H1 (cell line): ENCODE measurements at regions not wholly inside any gene's neighbourhood (a gene's known extent, or its start where the extent isn't known, plus 50 kb on each side); places are given as distances from the start of the nearest gene placed in this dataset.

Experiments
- CTCF ChIA-PET: fragments of 300-600 bp; sonication (Branson Sonifier 250); formaldehyde crosslinking; loops from one replicate; lab custom pipeline; 2021; ENCODE audit not compliant: partially characterized antibody; lab: Charles Lee
- POLR2A ChIA-PET: fragments of 300-600 bp; sonication (Branson Sonifier 250); formaldehyde crosslinking; loops from one replicate; lab custom pipeline; 2021; ENCODE audit warnings: inconsistent platforms; ENCODE audit not compliant: partially characterized antibody; lab: Charles Lee
- DNase-seq, 2 experiments: peaks; one replicate each; pipeline versions ENCODE4 v3.0.0 to v3.0.0-alpha.2; 2010 to 2022; ENCODE audit warnings: low spot score in 2 of 2, low read depth in 1 of 2, mixed read lengths in 1 of 2
- FAIRE-seq: peaks from 2 replicates; lab custom pipeline; 2011; peaks lifted over from hg19 to GRCh38; lab: Jason Lieb, UNC
- H2AFZ ChIP-seq: 2 replicates; pipeline ENCODE4 v1.8.1; 2012; ENCODE audit warnings: low read length, inconsistent platforms
- H2AK5ac ChIP-seq: 2 replicates; pipeline ENCODE4 v1.6.1; 2013; ENCODE audit warnings: low read depth, low read length
- H2BK120ac ChIP-seq: replicated peaks from 2 replicates; pipeline ENCODE3; 2013; ENCODE audit warnings: low read depth, low read length, inconsistent platforms
- H2BK12ac ChIP-seq: 2 replicates; pipeline ENCODE4 v1.6.1; 2013; ENCODE audit warnings: low read depth, low read length
- H2BK15ac ChIP-seq: 2 replicates; pipeline ENCODE4 v1.6.1; 2013; ENCODE audit warnings: low read length
- H2BK20ac ChIP-seq: 2 replicates; pipeline ENCODE4 v1.6.1; 2013; ENCODE audit warnings: low read length
- H2BK5ac ChIP-seq: 2 replicates; pipeline ENCODE4 v1.6.1; 2013; ENCODE audit warnings: low read depth, low read length
- H3K14ac ChIP-seq: 2 replicates; pipeline ENCODE4 v1.6.1; 2013; ENCODE audit warnings: inconsistent platforms; ENCODE audit not compliant: insufficient read length
- H3K18ac ChIP-seq: 2 replicates; pipeline ENCODE4 v1.6.1; 2013; ENCODE audit warnings: low read length; ENCODE audit errors: extremely low read depth
- H3K23ac ChIP-seq: 2 replicates; pipeline ENCODE4 v1.6.1; 2013; ENCODE audit warnings: inconsistent platforms; ENCODE audit not compliant: insufficient read length
- H3K23me2 ChIP-seq: 2 replicates; pipeline ENCODE4 v1.6.1; 2013; ENCODE audit warnings: low read depth, low read length
- H3K27ac ChIP-seq: 2 replicates; pipeline ENCODE4 v1.6.1; 2011; ENCODE audit warnings: low read depth, low read length, inconsistent platforms
- H3K27me3 ChIP-seq, 4 experiments: replicated peaks in 1 of 4; 1 replicate in 1 of 4; 2 replicates in 3 of 4; pipeline versions ENCODE4 v1.6.1 to v1.8.1; 2011 to 2013; ENCODE audit warnings: low read length in 3 of 4, mild to moderate bottlenecking in 3 of 4, inconsistent platforms in 2 of 4, mixed read lengths in 2 of 4, moderate library complexity in 1 of 4; ENCODE audit not compliant: control insufficient read depth in 3 of 4, insufficient read depth in 3 of 4; ENCODE audit errors: extremely low read depth in 1 of 4
- H3K36me3 ChIP-seq, 4 experiments: 2 replicates each; pipeline versions ENCODE4 v1.6.1 to v1.8.1; 2011 to 2013; ENCODE audit warnings: mild to moderate bottlenecking in 4 of 4, low read length in 3 of 4, moderate library complexity in 2 of 4, control low read depth in 1 of 4, inconsistent platforms in 1 of 4; ENCODE audit not compliant: insufficient read depth in 4 of 4, control insufficient read depth in 2 of 4
- H3K4ac ChIP-seq: replicated peaks from 2 replicates; pipeline ENCODE3; 2013; ENCODE audit warnings: low read length, low read depth, mixed read lengths, inconsistent platforms; ENCODE audit not compliant: insufficient read length
- H3K4me1 ChIP-seq, 4 experiments: replicated peaks in 1 of 4; 1 replicate in 1 of 4; 2 replicates in 3 of 4; pipeline versions ENCODE4 v1.6.1 to v1.8.1; 2011 to 2013; ENCODE audit warnings: low read length in 3 of 4, inconsistent platforms in 2 of 4, mixed read lengths in 1 of 4; ENCODE audit not compliant: insufficient read depth in 4 of 4, control insufficient read depth in 3 of 4
- H3K4me2 ChIP-seq, 2 experiments: 2 replicates each; pipeline versions ENCODE4 v1.6.1 to v1.8.1; 2011 to 2013; ENCODE audit warnings: low read depth in 2 of 2, low read length in 2 of 2, control low read depth in 1 of 2, inconsistent platforms in 1 of 2, mild to moderate bottlenecking in 1 of 2; ENCODE audit not compliant: insufficient read depth in 1 of 2
- H3K4me3 ChIP-seq, 4 experiments: fragments of 200-600, 300-600 bp in 1 of 4; sonication (generic), shearing (Covaris generic), sonication (Bioruptor Twin) in 1 of 4; 2 replicates each; pipeline versions ENCODE4 v1.5.1 to v1.8.1; 2011 to 2016; ENCODE audit warnings: low read length in 4 of 4, low read depth in 3 of 4, control low read depth in 2 of 4, inconsistent platforms in 2 of 4, mild to moderate bottlenecking in 2 of 4, mixed read lengths in 1 of 4, moderate library complexity in 1 of 4; ENCODE audit not compliant: insufficient read depth in 2 of 4; ENCODE audit errors: extremely low read depth in 1 of 4
- H3K56ac ChIP-seq: replicated peaks from 2 replicates; pipeline ENCODE3; 2013; ENCODE audit warnings: low read depth, mild to moderate bottlenecking, mixed read lengths, low read length, inconsistent platforms; ENCODE audit not compliant: insufficient read length
- H3K79me1 ChIP-seq: 2 replicates; pipeline ENCODE4 v1.6.1; 2013; ENCODE audit warnings: low read depth, low read length, control low read depth
- H3K79me2 ChIP-seq, 2 experiments: 2 replicates each; pipeline versions ENCODE4 v1.6.1 to v1.8.1; 2012 to 2013; ENCODE audit warnings: low read length in 2 of 2, mild to moderate bottlenecking in 2 of 2, inconsistent platforms in 1 of 2; ENCODE audit not compliant: insufficient read depth in 2 of 2, control insufficient read depth in 1 of 2
- H3K9ac ChIP-seq, 4 experiments: replicated peaks in 1 of 4; 1 replicate in 1 of 4; 2 replicates in 3 of 4; pipeline versions ENCODE4 v1.6.1 to v1.8.1; 2011 to 2013; ENCODE audit warnings: low read depth in 3 of 4, low read length in 3 of 4, control low read depth in 2 of 4, mild to moderate bottlenecking in 2 of 4, moderate library complexity in 2 of 4, inconsistent platforms in 1 of 4; ENCODE audit errors: extremely low read depth in 1 of 4
- H3K9me3 ChIP-seq, 2 experiments: 2 replicates each; pipeline versions ENCODE4 v1.6.1 to v1.8.1; 2012 to 2013; ENCODE audit warnings: mild to moderate bottlenecking in 2 of 2, moderate library complexity in 2 of 2, control low read depth in 1 of 2, inconsistent platforms in 1 of 2, low read depth in 1 of 2, low read length in 1 of 2, mixed read lengths in 1 of 2; ENCODE audit not compliant: insufficient read depth in 2 of 2
- H4K20me1 ChIP-seq, 2 experiments: replicated peaks in 1 of 2; 2 replicates each; pipeline versions ENCODE3 to v1.8.1; 2011 to 2013; ENCODE audit warnings: inconsistent platforms in 2 of 2, low read length in 2 of 2, mild to moderate bottlenecking in 1 of 2; ENCODE audit not compliant: insufficient read depth in 2 of 2, control insufficient read depth in 1 of 2
- H4K5ac ChIP-seq: 2 replicates; pipeline ENCODE4 v1.6.1; 2013; ENCODE audit warnings: low read length, low read depth, mixed read lengths, inconsistent platforms; ENCODE audit not compliant: insufficient read length
- H4K8ac ChIP-seq: 2 replicates; pipeline ENCODE4 v1.8.0; 2013; ENCODE audit warnings: mild to moderate bottlenecking, moderate library complexity, low read length, inconsistent platforms; ENCODE audit not compliant: insufficient read depth; ENCODE audit errors: extremely low read depth
- H4K91ac ChIP-seq: replicated peaks from 2 replicates; pipeline ENCODE3; 2013; ENCODE audit warnings: low read length, mixed read lengths, inconsistent platforms; ENCODE audit not compliant: insufficient read length
- BCL11A ChIP-seq, 2 experiments: IDR thresholded peaks; one replicate each; pipeline ENCODE4 v1.6.1; 2011; ENCODE audit warnings: low read depth in 2 of 2, low read length in 2 of 2, mild to moderate bottlenecking in 2 of 2
- CEBPB ChIP-seq: IDR thresholded peaks from 2 replicates; pipeline ENCODE4 v1.6.1; 2012; ENCODE audit warnings: low read depth, low read length
- CREB1 ChIP-seq: IDR thresholded peaks from 2 replicates; pipeline ENCODE4 v1.6.1; 2012; ENCODE audit warnings: inconsistent platforms
- PHF8 ChIP-seq: fragments of 200-600 bp; sonication (generic); conservative IDR thresholded peaks from 2 replicates; pipeline ENCODE4 v1.7.1; 2012; ENCODE audit warnings: low read depth, mild to moderate bottlenecking, inconsistent platforms, low read length, moderate library complexity
- POLR2A ChIP-seq, 2 experiments: IDR thresholded peaks; 1 replicate in 1 of 2; 2 replicates in 1 of 2; pipeline ENCODE4 v1.6.1; 2011; ENCODE audit warnings: low read depth in 2 of 2, low read length in 2 of 2, mild to moderate bottlenecking in 2 of 2; ENCODE audit errors: control extremely low read depth in 1 of 2
- WGBS, 2 experiments: shearing (Covaris generic) in 1 of 2; methylation state at CpG; one replicate each; pipeline versions ENCODE4 v1.1.6 to v1.1.7; 2013 to 2015; ENCODE audit warnings: low lambda C conversion rate in 2 of 2, mixed read lengths in 2 of 2, inconsistent platforms in 1 of 2, low coverage in 1 of 2, missing lambda C conversion rate in 1 of 2; ENCODE audit not compliant: insufficient replicate concordance in 2 of 2, insufficient coverage in 1 of 2, insufficient read length in 1 of 2; ENCODE audit errors: extremely low coverage in 1 of 2, missing lambda C conversion rate in 1 of 2; 5-methylcytosine and 5-hydroxymethylcytosine counted together

DNA sequence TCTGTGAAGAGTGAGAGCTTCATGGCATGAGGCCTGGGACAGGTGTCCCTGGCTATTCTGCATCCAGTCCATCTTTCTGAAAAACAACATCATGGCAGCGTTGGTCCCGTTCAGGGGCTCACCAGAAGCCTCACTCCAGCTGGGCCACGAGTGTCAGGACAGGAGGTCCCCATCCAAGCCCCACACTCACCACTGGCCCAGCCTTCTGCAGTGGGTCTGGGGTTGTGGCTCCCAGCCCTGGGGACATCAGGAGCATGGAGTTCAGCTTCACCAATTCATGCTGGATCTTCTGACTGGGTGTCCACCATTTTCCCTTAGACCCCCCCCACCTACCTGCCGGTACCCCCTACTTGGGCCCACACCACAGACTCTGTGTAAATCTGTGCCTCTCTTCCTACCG lies 400.3 kb downstream of the BRD1 start:
- no peak for FAIRE-seq
- H3K4me2 ChIP-seq: no peak overlapping the region
- no peak overlapping the region for H4K5ac ChIP-seq
- H3K79me2 ChIP-seq: no peaks in the 10 kb centered on the region
- no peak overlapping the region for H3K4me3 ChIP-seq
- H2BK20ac ChIP-seq: no peak overlapping the region
- no peak overlapping the region for H3K23ac ChIP-seq
- no peaks in the 10 kb centered on the region for H3K27me3 ChIP-seq
- H4K8ac ChIP-seq: no peak overlapping the region
- no peak overlapping the region for H2AK5ac ChIP-seq
- no peak overlapping the region for H2BK5ac ChIP-seq
- 0 out of 2 replicates have a peak, but pooled peaks cover 3% of the 10 kb centered on the region for H3K23me2 ChIP-seq
- 89% methylated on average over 5 of the region's 5 CpGs; no CpG with 5 or more reads in 1 of the 2 experiments for WGBS, 2 experiments
- H2BK12ac ChIP-seq: no peak overlapping the region
- H2BK15ac ChIP-seq: no peak overlapping the region
- ChIA-PET CTCF (interaction anchor here (0.9 to 1.5 kb wide), 3 partner anchors 12 to 274 kb away, joined by 3 to 4 read pairs (median 3); no protein-coding TSS in a partner anchor), POLR2A (no interaction called here)
- no peaks in the 10 kb centered on the region for H3K36me3 ChIP-seq
- H4K91ac ChIP-seq: no peak overlapping the region
- H3K79me1 ChIP-seq: no peaks in the 10 kb centered on the region; the same call in 1 of the 2 replicates
- DNase-seq: no peak
- peak overlapping the region in 1 of 4 experiments; percentile 21; a peak in 1 of 7 replicates for H3K9ac ChIP-seq
- no peak overlapping the region for H2AFZ ChIP-seq
- H3K9me3 ChIP-seq: no peaks in the 10 kb centered on the region
- no peak overlapping the region for H3K18ac ChIP-seq
- peaks cover 0 to 3% (median 1%) of the 10 kb centered on the region in 4 experiments; a peak in 2 of 7 replicates for H3K4me1 ChIP-seq
- no peak overlapping the region for H3K27ac ChIP-seq
- no peak overlapping the region for H3K14ac ChIP-seq
- H3K56ac ChIP-seq: no peak overlapping the region
- no peak overlapping the region for H2BK120ac ChIP-seq
- H3K4ac ChIP-seq: no peak overlapping the region
- H4K20me1 ChIP-seq: peaks cover 0 to 2% of the 10 kb centered on the region in 2 experiments
- TF ChIP-seq PHF8 (no peak), CEBPB (no peak), CREB1 (no peak), POLR2A (IDR thresholded peaks at IDR 0.05; ENCODE audit: control extremely low read depth in 1 of 2, low read depth in 2 of 2, low read length in 2 of 2) (no peak), BCL11A (IDR thresholded peaks at IDR 0.05; ENCODE audit: low read depth in 2 of 2, low read length in 2 of 2) (no peak)
